GM18951 (cell line): ENCODE measurements at regions not wholly inside any gene's neighbourhood (a gene's known extent, or its start where the extent isn't known, plus 50 kb on each side); places are given as distances from the start of the nearest gene placed in this dataset.
"Not testable (repeated sequence)": the region's sequence is repeated elsewhere in the genome, so short reads cannot be mapped to it uniquely, and the experiment has no call there.

Source experiments
- POLR2A ChIP-seq: IDR thresholded peaks from 4 replicates; pipeline ENCODE4 v1.6.1; 2011; ENCODE audit warnings: mild to moderate bottlenecking; ENCODE audit not compliant: insufficient read length, insufficient read depth; ENCODE audit errors: extremely low read depth
- in situ Hi-C: fragments of 300-500 bp; cut with MboI; formaldehyde crosslinking; loops from one replicate; pipeline ENCODE4 v1.12.0; 2022; ENCODE audit warnings: low sequenced_read_pairs, mixed read lengths, inconsistent platforms; ENCODE audit not compliant: unreplicated experiment

DNA sequence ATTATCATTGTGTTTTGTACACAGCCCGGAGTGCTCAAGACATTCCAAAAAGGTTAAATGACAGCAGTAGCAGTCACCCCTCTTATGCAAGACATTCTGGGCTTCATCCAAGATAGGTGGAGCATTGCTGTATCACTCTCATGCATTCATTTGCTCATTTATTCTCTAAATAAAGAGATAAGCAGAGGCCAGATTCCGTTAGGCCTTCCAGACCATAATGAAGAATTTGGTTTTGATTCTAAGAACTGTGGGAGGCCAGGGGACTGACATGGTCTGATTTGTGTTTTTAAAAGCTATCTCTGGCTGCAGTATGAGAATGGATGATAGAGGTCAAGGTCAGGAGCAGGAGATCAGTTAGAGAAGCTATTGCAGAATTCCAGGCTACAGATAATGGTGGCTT lies 145.8 kb downstream of the KCNRG start:
- TF ChIP-seq POLR2A: no peak
- in situ Hi-C loops: no loop called here

DNA sequence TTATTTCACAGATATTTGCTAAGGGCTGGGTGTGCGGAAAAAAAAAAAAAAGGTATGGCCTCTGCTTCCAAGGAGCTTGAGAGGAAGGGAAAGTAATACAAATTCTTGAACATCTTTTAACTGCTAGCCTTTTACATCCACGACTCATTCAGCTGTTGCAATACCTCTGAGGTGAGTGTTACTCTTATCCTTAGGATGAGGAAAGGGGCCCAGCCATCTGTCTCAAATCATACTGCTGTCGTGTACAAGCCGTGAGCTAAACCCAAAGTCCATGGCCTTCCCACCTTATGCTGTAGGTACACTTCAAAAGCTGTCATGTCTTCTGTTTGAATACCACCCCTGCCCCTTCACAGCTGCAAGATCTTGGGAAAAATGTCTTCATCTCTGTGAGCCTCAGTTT lies 146.8 kb downstream of the KCNRG start:
- in situ Hi-C loops: no loop called here
- no peak for TF ChIP-seq POLR2A

DNA sequence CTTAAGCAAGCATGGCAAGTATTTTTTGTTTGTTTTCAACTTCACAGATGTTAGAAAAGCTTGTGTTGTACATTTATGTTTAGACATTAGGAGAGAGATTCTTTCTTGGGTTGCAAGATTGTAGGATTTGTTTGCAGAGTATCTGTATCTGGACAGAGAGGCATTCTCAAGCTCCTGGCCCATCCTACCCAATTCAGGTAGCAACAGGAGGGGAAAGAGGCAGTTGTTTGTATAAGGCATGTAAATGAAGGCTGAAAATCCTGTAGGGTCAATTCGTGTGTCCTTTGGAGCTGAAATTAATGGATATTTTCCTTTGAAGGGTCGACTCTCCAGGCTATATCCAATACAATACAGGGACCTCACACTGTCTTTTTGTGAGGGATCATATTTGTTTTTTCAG lies 147.3 kb downstream of the KCNRG start:
- in situ Hi-C loops: no loop called here
- TF ChIP-seq POLR2A: no peak

DNA sequence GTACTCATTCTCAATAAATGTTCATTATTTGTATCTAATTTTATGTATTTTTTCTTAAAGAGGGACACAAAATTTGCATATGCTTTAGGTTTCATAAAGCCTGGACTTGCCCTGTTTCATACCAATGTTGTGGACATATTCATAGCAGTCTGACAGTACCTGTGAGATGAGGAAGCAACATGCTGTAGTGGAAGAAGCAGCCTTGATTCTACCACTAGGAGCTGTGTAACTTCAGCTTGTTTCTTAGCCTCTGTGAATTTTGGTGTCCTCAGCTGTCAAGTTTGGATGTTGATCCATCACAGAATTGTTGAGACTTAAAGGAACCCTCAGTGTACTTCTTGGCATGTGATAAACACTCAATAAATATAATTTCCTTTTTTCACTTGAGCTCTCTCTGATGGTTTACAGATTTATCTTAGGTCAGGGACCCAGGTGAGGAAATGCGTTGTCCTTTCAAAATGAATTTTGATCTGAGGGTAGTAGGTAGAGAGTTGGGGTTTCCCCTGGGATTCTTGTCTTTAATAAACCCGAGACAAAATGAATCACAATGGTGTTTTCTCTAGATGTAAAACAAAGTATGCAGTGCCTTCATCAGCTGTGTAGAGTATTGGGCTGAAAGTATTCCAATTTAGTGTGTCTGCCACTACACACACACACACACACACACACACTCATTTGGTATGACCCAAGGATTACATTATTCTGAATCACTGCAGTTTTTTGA lies 152.1 kb downstream of the KCNRG start:
- in situ Hi-C loops: no loop called here
- TF ChIP-seq POLR2A: no peak

DNA sequence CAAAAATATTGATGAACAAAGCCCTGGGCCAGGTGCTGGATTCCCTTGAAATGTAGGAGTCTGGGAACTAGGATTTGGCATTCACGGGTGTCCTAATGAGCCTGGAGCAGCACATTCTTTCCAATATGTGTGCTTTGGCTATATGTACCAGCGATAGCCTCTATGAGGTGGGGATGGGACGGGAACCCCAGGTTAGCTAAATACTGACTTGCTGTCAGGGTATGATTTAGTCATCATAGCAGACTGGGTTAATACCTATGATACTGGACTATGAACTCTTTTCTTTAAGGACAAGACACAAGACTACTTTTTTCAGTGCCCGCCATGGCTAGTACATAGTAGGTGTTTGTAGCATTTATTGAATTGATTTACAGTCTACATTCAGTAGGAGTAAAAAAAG lies 152.7 kb downstream of the KCNRG start:
- in situ Hi-C loops: no loop called here
- no peak for TF ChIP-seq POLR2A

DNA sequence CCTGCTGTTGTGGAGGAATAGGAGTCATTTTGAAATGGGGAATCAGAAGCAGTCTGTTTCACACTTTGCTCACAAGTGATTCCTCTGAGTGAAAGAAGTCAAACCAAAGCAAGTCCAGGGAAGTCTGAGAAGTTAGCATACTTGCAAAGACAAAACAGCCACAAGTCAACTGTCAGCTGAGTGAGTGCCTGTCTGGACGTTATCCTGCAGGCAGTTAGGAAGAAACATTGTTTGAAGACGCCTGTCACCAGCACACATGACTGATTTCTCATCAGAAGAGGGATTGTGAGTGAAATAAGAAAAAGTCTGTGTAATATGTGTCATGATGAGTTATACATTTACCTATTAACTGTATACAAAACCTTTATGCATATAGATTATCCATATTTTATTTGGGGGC lies 153.5 kb downstream of the KCNRG start:
- in situ Hi-C loops: no loop called here
- no peak for TF ChIP-seq POLR2A

DNA sequence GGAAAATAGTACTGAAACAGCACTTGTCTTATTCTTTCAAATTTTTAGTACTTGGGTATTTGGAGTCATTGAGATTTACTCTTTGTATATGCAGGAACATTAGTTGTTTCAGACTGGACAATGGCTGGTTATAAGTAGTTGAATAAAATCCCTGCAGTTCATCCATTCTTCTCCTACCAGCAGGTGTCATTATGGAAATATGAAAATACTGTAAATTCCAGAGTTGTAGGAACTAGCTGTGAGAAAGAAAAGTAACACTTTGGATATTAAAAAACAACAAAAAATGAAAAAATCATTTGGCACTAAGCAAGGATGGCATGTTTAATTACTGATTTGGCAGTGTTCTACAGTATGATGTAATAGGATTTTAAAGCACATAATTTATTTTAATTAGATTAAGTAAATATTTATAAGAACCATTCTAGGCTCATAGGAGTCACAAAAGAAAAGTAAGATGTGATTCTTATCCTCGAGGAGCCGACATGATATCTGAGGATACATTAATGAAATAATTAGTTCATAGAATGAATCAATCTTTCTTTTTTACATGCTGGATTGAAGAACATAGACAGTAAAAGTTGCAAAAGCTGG lies 155.3 kb downstream of the KCNRG start:
- in situ Hi-C loops: no loop called here

DNA sequence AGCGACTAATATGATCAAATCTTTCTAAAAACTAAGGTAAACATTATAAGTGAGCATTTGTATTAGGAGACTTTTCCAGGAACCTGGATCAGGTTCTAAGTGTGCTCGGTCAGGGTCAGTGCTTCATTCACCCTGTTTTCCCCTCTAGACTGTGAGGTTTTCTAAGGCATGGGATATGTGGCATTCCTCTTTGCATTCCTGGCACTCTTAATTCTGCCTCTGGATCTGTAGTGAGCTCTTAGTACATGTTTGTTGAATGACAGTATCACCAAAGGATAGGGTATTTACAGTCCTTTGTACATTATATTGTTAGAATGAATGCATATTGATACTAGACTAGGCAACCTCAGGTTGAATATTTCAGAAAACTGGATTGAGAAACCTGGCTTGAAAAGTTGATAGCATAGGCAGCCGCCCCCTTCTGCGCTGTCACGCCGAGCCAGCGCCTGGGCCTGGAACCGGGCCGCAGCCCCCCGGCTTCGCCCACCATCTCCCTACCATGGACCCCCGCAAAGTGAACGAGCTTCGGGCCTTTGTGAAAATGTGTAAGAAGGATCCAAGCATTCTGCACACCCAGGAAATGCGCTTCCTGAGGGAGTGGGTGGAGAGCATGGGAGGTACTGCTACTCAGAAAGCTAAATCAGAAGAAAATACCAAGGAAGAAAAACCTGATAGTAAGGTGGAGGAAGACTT lies 156.5 kb downstream of the KCNRG start:
- in situ Hi-C loops: no loop called here
- no peak for TF ChIP-seq POLR2A

More for the DNA sequence above, 155.3 kb downstream of the KCNRG start:
- TF ChIP-seq POLR2A: no peak

DNA sequence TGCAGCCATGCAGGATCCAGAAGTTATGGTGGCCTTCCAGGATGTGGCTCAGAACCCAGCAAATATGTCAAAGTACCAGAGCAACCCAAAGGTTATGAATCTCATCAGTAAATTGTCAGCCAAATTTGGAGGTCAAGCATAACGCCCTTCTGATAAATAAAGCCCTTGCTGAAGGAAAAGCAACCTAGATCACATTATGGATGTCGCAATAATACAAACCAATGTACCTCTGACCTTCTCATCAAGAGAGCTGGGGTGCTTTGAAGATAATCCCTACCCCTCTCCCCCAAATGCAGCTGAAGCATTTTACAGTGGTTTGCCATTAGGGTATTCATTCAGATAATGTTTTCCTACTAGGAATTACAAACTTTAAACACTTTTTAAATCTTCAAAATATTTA lies 157.8 kb downstream of the KCNRG start:
- in situ Hi-C loops: not testable (repeated sequence)

DNA sequence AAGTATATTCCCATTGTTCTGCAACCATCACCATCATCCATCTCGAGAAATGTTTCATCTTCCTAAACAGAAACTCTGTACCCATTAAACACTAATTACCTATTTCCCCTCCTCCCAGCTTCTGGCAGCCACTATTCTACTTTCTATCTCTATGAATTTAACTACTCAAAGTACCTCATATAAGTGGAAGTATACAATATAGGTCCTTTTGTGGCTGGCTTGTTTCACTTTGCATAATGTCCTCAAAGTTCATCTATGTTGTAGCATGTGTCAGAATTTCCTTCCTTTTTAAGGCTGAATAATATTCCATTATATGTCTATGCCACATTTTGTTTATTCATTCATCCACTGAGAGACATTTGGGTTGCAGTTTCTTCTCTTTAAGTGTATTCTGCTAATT lies 159.4 kb downstream of the KCNRG start:
- in situ Hi-C loops: no loop called here
- TF ChIP-seq POLR2A: no peak

DNA sequence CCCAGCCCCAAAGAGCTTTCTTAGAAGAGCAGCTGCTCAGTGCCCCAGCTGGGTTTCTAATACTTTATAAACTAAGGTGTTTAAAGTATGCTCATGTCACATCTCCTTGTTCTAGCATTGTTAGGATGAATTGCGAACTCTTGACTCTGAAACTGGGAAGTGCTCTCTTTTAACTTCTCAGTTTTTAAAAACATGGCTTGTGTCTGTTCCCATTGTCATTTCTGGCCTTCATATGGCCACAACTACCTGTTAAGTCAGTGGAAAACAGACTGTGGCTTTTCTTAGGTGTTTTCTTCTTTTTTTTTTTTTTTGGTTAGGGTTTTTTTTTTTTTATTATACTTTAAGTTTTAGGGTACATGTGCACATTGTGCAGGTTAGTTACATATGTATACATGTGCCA lies 164.7 kb downstream of the KCNRG start:
- in situ Hi-C loops: no loop called here
- TF ChIP-seq POLR2A: no peak

DNA sequence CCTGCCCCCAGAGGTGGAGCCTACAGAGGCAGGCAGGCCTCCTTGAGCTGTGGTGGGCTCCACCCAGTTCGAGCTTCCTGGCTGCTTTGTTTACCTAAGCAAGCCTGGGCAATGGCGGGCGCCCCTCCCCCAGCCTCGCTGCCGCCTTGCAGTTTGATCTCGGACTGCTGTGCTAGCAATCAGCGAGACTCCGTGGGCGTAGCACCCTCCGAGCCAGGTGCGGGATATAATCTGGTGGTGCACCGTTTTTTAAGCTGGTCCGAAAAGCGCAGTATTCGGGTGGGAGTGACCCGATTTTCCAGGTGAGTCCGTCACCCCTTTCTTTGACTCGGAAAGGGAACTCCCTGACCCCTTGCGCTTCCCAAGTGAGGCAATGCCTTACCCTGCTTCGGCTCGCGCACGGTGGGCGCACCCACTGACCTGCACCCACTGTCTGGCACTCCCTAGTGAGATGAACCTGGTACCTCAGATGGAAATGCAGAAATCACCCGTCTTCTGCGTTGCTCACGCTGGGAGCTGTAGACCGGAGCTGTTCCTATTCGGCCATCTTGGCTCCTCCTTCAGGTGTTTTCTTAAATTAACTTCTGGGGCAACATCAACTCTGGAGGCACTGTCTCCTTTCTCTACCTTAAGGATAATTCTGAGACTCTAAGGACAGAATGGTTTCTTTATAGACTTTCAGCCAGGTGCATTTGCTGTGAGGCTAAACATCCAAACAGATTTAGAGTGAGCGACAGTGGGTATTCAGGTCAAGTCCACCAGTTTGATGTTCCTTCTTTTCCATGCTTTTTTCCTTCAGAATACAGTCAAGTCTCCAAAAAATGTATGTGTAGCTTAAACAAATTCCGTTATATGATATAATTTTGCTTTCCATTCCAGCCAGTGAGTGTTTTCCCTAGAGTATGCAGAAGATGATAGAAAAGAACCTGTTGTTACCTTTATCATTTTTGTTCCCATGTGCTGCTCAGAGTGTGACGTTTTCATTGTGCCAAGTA lies 170.8 kb downstream of the KCNRG start:
- in situ Hi-C loops: not testable (repeated sequence)

DNA sequence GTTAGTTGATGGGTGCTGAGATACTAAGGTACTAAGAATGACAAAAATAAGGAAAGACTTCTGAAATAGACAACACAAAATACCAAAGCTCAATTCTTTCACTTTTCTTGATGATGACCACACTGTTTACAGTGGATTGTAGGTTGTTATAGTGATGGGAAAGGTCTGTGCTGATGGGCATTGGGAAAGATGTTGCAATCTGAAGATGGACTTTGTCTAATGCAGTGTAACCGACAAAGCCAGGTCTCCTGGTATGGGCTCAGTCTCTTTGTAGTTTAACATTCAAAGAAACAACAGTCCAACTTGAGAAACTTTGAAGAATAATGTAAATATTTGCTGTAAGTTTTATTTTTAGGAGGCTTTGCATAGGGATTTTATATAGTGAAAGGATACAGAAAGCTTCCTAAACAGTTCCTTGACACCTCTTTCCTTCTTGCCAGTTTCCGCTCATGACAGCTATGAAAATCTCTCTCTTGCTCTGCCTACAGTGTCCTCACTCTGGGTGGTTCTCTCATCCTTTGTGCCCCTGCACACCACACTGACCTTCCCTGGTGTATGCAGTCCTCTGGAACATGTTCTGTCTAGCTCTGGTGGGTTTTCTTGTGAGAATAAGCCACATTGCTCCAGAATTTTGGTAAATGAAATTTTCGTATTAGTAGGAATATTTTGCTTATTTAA lies 172.2 kb downstream of the KCNRG start:
- no peak for TF ChIP-seq POLR2A
- in situ Hi-C loops: no loop called here
